ENCODE measurements at regions not wholly inside any gene's neighbourhood (a gene's known extent, or its start where the extent isn't known, plus 50 kb on each side); places are given as distances from the start of the nearest gene placed in this dataset.

- in situ Hi-C loops (cut with MboI; ENCODE audit: low sequenced_read_pairs) = no loop called here
Observed at GRCh38 chr7:11895337-11895736, 63.3 kb upstream of the THSD7A start.

GRCh38 chr7:11896663-11897062, 64.7 kb upstream of the THSD7A start:
- in situ Hi-C loops (cut with MboI; ENCODE audit: low sequenced_read_pairs) = no loop called here

DNA sequence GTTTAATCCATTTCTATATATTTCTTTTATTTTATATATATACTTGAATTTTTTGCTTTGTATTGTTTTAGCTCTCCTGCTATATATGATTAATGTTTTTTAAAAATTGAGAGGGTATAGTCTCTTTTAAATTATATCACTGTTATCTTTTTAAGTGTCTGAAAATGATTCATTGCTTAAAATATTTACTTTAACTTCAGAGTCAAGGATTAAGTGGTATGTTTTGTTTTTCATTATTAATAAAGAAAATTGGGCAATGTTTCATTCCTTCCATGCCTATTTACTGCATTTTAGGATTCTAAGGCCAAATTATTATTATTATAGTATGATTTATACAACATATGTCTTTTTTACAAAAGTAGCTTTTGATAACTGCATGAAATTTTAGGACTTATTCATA, 67.2 kb upstream of the THSD7A start:
- in situ Hi-C loops (cut with MboI; ENCODE audit: low sequenced_read_pairs) = no loop called here

DNA sequence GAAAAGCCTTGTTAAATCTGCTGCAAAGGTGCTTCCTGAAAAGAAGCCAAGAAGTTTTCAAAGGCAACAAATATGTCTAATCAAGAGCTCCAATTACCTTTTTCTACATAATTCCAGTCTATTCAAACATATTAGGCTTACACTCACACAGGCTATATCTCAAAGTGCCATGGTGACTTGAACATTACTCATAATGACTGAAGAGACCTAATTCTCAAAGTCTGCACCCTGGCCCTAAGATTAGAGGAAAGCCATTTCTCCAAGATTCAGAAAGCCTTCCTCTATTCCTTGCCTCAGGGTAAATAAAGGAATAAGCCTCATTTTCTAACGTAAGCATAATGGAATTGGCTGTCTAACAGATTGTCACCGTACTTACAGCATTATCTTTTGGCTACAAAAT, 78.3 kb upstream of the THSD7A start:
- in situ Hi-C loops (cut with MboI; ENCODE audit: low sequenced_read_pairs) = no loop called here

DNA sequence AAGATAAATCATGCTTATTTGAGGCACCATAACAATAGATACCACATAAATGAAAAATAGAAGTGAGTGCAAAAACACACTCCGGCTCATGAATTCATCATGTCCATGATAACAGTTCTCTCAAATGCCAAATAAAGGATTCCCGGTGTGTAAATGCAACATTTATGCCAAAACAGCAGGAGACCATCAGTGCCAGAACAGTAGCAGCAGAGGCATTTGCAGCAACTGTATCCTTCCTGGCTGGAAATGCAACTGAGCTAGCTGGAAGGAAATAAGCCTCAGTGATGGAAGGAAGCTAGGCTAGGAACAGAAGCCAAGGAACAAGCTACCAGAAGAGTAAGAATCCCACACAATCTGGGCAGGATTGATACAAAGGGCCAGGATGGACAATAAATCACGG, 79.9 kb upstream of the THSD7A start:
- in situ Hi-C loops (cut with MboI; ENCODE audit: low sequenced_read_pairs) = no loop called here

DNA sequence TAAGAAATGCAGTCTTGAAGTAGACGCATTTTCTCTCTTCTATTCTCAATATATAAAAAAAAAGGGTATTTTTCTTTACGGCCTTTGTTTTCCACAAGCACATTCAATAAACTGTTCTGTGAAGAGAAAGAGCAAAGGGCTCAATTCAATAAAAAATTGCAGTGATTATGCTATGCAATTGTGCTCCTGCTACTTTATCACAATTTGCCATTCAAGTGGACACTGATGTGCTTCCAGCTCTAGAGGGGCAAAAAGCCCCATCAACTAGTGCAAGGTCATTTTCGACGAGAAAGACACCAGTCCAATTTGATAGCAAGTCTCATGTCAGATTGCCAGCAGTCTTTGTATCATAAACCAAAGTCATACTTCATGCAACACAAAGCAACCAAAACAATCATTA, 82.6 kb upstream of the THSD7A start:
- in situ Hi-C loops (cut with MboI; ENCODE audit: low sequenced_read_pairs) = no loop called here

DNA sequence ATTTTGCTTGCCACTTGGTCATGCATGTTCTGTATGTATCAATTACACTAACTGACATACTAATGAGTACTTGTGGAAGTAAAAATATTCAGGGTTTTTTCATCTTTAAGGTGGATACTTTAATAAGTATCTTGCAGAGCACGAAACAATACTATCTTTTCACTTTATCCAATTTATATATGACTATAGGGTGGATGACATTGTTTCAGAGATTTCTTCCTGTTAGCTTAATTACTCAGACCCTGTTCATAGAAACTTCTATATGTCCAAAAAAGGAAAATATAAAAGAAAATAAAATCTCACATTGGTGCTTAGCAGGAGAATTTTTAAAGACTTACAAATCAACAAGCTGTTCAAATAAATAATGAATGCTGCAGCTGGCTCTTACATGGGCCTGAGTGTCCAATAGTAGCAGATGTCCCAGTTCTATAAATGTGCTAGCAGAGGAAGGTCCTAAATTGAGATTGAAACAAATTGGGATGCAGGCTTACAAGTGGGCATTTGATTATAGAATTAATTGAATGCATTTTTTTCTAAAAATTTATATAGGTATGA, 91.5 kb upstream of the THSD7A start:
- in situ Hi-C loops (cut with MboI; ENCODE audit: low sequenced_read_pairs) = no loop called here

GRCh38 chr7:11931307-11931706, 99.3 kb upstream of the THSD7A start:
- in situ Hi-C loops (cut with MboI; ENCODE audit: low sequenced_read_pairs) = no loop called here

GRCh38 chr7:11934796-11935195, 102.8 kb upstream of the THSD7A start:
- in situ Hi-C loops (cut with MboI; ENCODE audit: low sequenced_read_pairs) = no loop called here

GRCh38 chr7:11935905-11936304, 103.9 kb upstream of the THSD7A start:
- in situ Hi-C loops (cut with MboI; ENCODE audit: low sequenced_read_pairs) = no loop called here

- in situ Hi-C loops (cut with MboI; ENCODE audit: low sequenced_read_pairs) = no loop called here
Observed at GRCh38 chr7:11946794-11947193, 114.8 kb upstream of the THSD7A start.

- in situ Hi-C loops (cut with MboI; ENCODE audit: low sequenced_read_pairs) = no loop called here
Observed at GRCh38 chr7:11950281-11950680, 118.3 kb upstream of the THSD7A start.

DNA sequence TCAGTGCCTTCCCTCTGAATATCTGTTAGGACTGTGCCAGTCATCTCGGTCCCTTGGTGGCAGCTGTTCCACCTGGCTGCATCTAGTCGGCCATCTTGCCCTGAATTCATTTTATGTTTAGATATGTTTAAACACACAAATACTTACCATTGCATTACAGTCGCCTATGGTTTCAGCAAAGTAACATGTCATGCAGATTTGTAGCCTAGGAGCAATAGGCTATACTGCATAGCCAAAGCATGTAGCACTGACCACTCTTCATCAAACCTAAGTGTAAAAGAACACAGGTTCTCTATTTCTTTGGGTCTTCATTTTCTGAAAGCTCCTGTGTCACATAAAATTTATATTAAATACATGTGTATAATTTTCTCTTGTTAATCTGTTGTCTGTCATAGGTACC, 118.9 kb upstream of the THSD7A start:
- in situ Hi-C loops (cut with MboI; ENCODE audit: low sequenced_read_pairs) = no loop called here

DNA sequence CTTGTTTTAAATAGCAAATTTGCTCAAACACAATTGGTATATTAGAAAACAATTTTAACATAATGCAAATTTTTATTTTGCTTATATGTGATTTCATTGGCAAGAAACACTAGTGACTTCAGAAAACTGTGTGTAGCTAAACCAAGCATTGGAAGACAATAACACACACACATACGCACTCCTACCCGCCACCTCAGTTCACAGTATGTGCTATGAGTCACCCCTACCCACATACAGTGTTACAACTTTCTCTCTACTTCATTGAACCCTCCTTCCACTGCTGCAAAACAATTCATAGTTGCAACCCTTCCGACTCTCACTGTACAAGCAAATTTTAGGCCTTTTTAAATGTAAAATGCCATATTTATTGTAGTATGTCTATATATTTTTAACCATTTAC, 119.9 kb upstream of the THSD7A start:
- in situ Hi-C loops (cut with MboI; ENCODE audit: low sequenced_read_pairs) = no loop called here

DNA sequence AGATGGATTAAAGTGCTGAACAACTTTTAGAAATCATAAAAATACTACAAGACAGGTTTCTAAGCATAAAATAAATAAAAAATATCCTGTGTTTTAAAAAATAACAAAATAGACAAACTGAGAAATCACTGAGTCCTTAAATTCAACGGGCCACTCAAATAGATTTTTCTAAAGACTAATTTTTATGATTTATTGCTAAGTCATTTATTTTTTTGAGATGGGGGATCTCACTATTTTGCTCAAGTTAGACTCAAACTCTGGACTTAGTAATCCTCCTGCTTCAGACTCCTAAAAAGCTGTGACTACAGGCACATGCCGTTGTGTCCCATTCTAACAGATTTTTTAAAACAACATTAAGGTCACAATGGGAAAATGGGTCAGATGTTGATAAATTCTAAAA, 121.0 kb upstream of the THSD7A start:
- in situ Hi-C loops (cut with MboI; ENCODE audit: low sequenced_read_pairs) = no loop called here

GRCh38 chr7:11956991-11957390, 125.0 kb upstream of the THSD7A start:
- in situ Hi-C loops (cut with MboI; ENCODE audit: low sequenced_read_pairs) = no loop called here

DNA sequence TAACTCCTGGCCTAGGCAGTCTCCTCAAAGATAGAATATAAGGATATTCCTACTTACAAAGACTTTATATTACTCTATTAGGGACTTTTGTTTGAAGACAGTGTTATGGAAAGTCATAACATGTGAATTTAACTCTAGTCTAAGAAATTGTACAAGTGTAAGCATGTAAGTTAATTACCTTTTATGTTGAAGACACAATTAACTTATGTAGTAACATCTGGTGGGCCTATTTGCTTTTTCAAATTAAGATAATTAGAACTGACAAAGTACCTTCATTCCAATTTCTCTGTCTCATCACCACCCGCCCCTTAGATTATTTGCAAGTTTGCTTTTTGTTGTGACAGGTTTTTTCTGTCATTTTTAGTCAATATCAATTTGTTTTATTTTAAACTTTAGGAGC, 126.0 kb upstream of the THSD7A start:
- in situ Hi-C loops (cut with MboI; ENCODE audit: low sequenced_read_pairs) = no loop called here

GRCh38 chr7:11959121-11959520, 127.1 kb upstream of the THSD7A start:
- in situ Hi-C loops (cut with MboI; ENCODE audit: low sequenced_read_pairs) = no loop called here

- in situ Hi-C loops (cut with MboI; ENCODE audit: low sequenced_read_pairs) = no loop called here
Observed at GRCh38 chr7:11960621-11961020, 128.6 kb upstream of the THSD7A start.

- in situ Hi-C loops (cut with MboI; ENCODE audit: low sequenced_read_pairs) = no loop called here
Observed at GRCh38 chr7:11969643-11970042, 137.6 kb upstream of the THSD7A start.

DNA sequence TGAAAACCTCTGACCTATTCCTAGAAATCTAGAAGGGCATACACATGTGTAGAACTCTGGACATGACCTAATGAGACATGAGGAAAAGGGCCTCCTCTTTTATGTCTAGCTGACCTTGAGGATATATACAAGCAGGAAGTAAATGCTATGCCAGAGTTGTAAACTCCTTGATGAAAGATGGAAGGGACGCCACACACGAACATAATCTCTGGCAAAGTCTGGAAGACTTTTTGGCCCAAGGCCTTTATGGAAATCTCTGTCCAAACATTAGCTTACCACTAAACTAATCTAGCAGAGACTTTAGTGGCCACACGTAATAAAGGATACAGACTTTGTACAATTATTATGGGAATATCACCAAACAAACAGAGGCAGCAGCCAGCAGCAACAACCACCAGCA, 138.1 kb upstream of the THSD7A start:
- in situ Hi-C loops (cut with MboI; ENCODE audit: low sequenced_read_pairs) = no loop called here

- in situ Hi-C loops (cut with MboI; ENCODE audit: low sequenced_read_pairs) = no loop called here
Observed at GRCh38 chr7:11985376-11985775, 153.4 kb upstream of the THSD7A start.

- in situ Hi-C loops (cut with MboI; ENCODE audit: low sequenced_read_pairs) = no loop called here
Observed at GRCh38 chr7:11985971-11986370, 154.0 kb upstream of the THSD7A start.

DNA sequence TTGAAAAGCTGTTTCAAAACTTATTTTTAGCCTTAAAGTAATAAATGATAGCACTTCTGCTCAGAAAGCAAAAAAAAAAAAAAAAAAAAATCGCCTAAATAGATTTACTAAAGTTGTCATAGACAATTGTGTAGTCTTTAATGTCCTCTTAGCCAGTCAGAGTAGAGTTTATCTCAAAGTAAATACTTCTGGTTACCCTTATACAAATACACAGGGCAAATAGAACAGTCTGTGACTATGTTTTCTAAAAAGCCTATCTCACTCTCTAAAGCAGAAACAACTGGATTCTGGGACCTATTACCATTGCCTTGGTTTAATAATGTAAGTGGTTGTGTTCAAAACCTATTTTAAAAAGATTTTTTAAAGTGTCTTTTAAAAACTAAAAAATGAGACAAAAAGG, 156.2 kb upstream of the THSD7A start:
- in situ Hi-C loops (cut with MboI; ENCODE audit: low sequenced_read_pairs) = no loop called here

Data from HL-60/S4 treated with phorbol 12-myristate 13-acetate at 8.2 ng/mL for 4 days and 3 days (cell line).